Choroid plexus epithelial cell (primary cell): ENCODE measurements at regions not wholly inside any gene's neighbourhood (a gene's known extent, or its start where the extent isn't known, plus 50 kb on each side); places are given as distances from the start of the nearest gene placed in this dataset.

Experiments
- DNase-seq: peaks from one replicate; pipeline ENCODE4 v3.0.0-alpha.2; 2010; ENCODE audit warnings: low read depth
- H3K4me3 ChIP-seq: 2 replicates; pipeline ENCODE4 v1.5.1; 2011; ENCODE audit warnings: low read depth, mild to moderate bottlenecking, control low read depth, low read length, moderate library complexity
- CTCF ChIP-seq: conservative IDR thresholded peaks from 2 replicates; pipeline ENCODE4 v1.5.1; 2011; ENCODE audit warnings: low read depth, mild to moderate bottlenecking, control low read depth, inconsistent platforms, low read length, moderate library complexity

GRCh38 chr2:48178611-48179010 lies 135.9 kb upstream of the FOXN2 start:
- no peak for TF ChIP-seq CTCF
- no peak overlapping the region for H3K4me3 ChIP-seq
- DNase-seq, result no peak

- H3K4me3 ChIP-seq, result no peak overlapping the region
- DNase-seq, result no peak
- no peak for TF ChIP-seq CTCF
Measured at GRCh38 chr2:48180557-48180956, 133.9 kb upstream of the FOXN2 start.

GRCh38 chr2:48183276-48183675 lies 131.2 kb upstream of the FOXN2 start:
- H3K4me3 ChIP-seq, result no peak overlapping the region
- no peak for TF ChIP-seq CTCF
- DNase-seq, result no peak

- no peak for TF ChIP-seq CTCF
- DNase-seq, result no peak
- H3K4me3 ChIP-seq, result no peak overlapping the region
Measured at GRCh38 chr2:48183991-48184390, 130.5 kb upstream of the FOXN2 start.

GRCh38 chr2:48187503-48187902 lies 127.0 kb upstream of the FOXN2 start:
- DNase-seq, result no peak
- TF ChIP-seq CTCF, result no peak
- no peak overlapping the region for H3K4me3 ChIP-seq

- no peak for TF ChIP-seq CTCF
Measured at GRCh38 chr2:48189552-48190228, 124.8 kb upstream of the FOXN2 start.

GRCh38 chr2:48190230-48190629 lies 124.3 kb upstream of the FOXN2 start:
- TF ChIP-seq CTCF, result no peak
- DNase-seq, result no peak
- H3K4me3 ChIP-seq, result no peak overlapping the region

More at GRCh38 chr2:48189552-48190228, 124.8 kb upstream of the FOXN2 start:
- no peak for DNase-seq
- no peak overlapping the region for H3K4me3 ChIP-seq
